Thoracic aorta (tissue), 2 donors: ENCODE measurements at regions not wholly inside any gene's neighbourhood (a gene's known extent, or its start where the extent isn't known, plus 50 kb on each side); places are given as distances from the start of the nearest gene placed in this dataset.

Source experiments
- ATAC-seq: fragments of 150-250 bp; one replicate; pipeline ENCODE4 v1.8.0; 2017; ENCODE audit warnings: low read depth; ENCODE audit not compliant: insufficient number of reproducible peaks, low FRiP score
- DNase-seq: peaks from one replicate; pipeline ENCODE4 v3.0.0-alpha.2; 2020; ENCODE audit warnings: low spot score
- H3K27ac ChIP-seq, 2 donors: fragments of 200-600 bp; sonication (generic); 1 replicate in 1 of 2; 2 replicates in 1 of 2; pipeline ENCODE4 v1.5.1; 2016; ENCODE audit warnings: mild to moderate bottlenecking in 2 of 2, moderate library complexity in 2 of 2
- H3K27me3 ChIP-seq: fragments of 200-600 bp; sonication (generic); replicated peaks from 2 replicates; pipeline ENCODE4 v1.6.0; 2016; ENCODE audit warnings: mild to moderate bottlenecking; ENCODE audit not compliant: insufficient read depth
- H3K36me3 ChIP-seq: fragments of 200-600 bp; sonication (generic); one replicate; pipeline ENCODE4 v1.5.1; 2016
- H3K4me1 ChIP-seq, 2 donors: fragments of 200-600 bp; sonication (generic); 1 replicate in 1 of 2; 2 replicates in 1 of 2; pipeline versions ENCODE4 v1.5.1 to v1.6.0; 2016; ENCODE audit warnings: low read depth in 2 of 2, mild to moderate bottlenecking in 1 of 2; ENCODE audit not compliant: control insufficient read depth in 1 of 2
- H3K4me3 ChIP-seq: fragments of 200-600 bp; sonication (generic); 2 replicates; pipeline ENCODE4 v1.5.1; 2016; ENCODE audit warnings: mild to moderate bottlenecking
- H3K9me3 ChIP-seq: fragments of 200-600 bp; sonication (generic); 2 replicates; pipeline ENCODE4 v1.5.1; 2016
- CTCF ChIP-seq: fragments of 200-600 bp; sonication (generic); IDR thresholded peaks from one replicate; pipeline ENCODE4 v1.5.1; 2019; ENCODE audit warnings: antibody characterized with exemption

DNA sequence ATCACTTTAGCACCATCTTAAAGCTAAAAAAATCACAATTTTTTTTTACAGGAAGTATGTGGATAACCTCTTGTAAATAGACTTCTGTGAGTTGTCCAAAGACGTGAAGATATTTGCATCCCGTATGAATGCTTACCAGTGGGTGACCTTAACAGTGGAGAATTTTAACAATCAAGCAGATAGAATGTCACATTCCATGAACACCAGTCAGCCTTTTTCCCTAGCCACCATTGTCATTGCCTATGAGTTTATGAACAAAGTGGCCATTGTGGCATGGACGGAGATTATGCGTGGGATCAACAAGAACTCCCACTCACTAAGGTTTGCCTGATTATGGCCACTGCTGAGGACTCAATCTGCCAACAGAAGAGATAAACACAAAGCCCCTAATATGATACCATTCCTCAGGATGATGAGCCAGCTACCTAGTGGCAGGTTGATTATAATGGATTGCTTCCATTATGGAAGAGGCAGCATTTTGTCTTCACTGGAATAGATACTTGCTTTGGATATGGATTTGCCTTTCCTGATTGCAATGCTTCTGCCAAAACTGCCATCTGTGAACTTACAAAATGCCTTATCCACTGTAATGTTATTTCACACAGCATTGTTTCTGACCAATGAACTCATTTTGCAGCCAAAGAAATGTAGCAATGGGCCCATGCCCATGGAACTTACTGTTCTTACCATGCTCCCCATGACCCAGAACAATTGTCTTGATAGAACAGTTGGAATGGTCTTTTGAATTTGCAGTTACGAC is 830.9 kb upstream of the NDST4 start:
- H3K4me1 ChIP-seq: no peaks in the 10 kb centered on the region
- H3K27ac ChIP-seq: no peak overlapping the region
- H3K4me3 ChIP-seq: no peak overlapping the region
- H3K36me3 ChIP-seq: no peaks in the 10 kb centered on the region
- H3K9me3 ChIP-seq: no peaks in the 10 kb centered on the region
- ATAC-seq (no peak), DNase-seq (no peak)
- TF ChIP-seq CTCF: no peak
- no peaks in the 10 kb centered on the region for H3K27me3 ChIP-seq

DNA sequence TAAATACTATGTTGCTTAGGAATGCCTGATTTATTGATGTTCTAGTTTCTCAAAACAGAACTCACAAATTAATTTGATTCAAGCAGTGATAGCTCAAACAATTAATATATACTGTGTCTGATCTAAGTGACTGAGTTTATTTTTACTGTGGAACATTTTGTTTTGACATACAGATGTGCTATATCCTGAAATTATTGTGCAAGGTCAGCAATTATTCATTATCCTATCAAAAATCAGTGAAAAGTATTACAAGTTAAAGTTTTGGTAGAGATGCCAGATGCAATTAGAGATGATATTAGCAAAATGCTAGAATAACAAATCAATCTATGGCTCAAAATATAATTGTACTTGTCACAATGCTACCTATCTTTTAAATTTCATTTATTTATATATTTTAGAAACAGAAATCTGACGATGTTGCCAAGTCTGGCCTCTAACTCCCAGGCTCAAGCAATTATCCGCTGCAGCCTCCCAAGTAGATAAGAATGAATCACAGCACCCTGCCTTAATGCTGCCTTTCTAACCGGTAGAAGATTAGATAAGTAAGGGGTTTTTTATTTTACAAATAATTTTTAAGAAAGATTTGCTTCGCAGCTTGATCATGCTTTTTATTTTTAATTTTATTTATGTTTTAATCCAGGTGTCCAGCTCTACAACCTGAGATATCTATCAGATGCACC is 825.5 kb upstream of the NDST4 start:
- ATAC-seq: no peak
- no peak for TF ChIP-seq CTCF
- no peak for DNase-seq
- H3K4me1 ChIP-seq: no peaks in the 10 kb centered on the region
- no peaks in the 10 kb centered on the region for H3K36me3 ChIP-seq
- no peaks in the 10 kb centered on the region for H3K9me3 ChIP-seq
- H3K27me3 ChIP-seq: no peaks in the 10 kb centered on the region
- H3K4me3 ChIP-seq: no peak overlapping the region
- H3K27ac ChIP-seq: no peak overlapping the region

DNA sequence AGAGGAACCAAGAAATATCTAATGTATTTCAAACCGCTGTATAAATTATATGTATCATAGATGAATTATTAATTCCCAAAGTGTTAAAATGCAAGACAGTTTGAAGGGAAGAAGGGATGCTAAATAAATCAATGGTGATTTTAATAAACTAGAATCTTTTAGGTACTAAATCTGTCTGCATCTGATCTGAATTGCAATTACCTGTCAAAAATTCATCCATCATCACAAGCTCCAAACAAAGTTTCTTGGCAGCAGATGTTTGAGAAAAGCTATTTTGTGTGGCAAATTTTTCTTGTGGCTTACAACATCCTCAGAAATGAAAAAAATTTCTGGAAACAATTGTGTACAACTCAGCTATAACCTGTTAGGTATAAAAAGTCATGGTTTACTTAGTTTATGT is 816.0 kb upstream of the NDST4 start:
- TF ChIP-seq CTCF: no peak
- Histone ChIP-seq H3K4me3 (no peak overlapping the region), H3K27me3 (no peaks in the 10 kb centered on the region), H3K36me3 (no peaks in the 10 kb centered on the region), H3K4me1 (no peaks in the 10 kb centered on the region), H3K27ac (no peak overlapping the region), H3K9me3 (no peaks in the 10 kb centered on the region)
- DNase-seq (no peak), ATAC-seq (no peak)

- no peaks in the 10 kb centered on the region for H3K9me3 ChIP-seq
- ATAC-seq (no peak), DNase-seq (no peak)
- H3K36me3 ChIP-seq: no peaks in the 10 kb centered on the region
- no peak overlapping the region for H3K27ac ChIP-seq
- H3K4me1 ChIP-seq: no peaks in the 10 kb centered on the region
- no peaks in the 10 kb centered on the region for H3K27me3 ChIP-seq
- TF ChIP-seq CTCF: no peak
- no peak overlapping the region for H3K4me3 ChIP-seq
Measured at GRCh38 chr4:115927382-115927781, 814.0 kb upstream of the NDST4 start.

DNA sequence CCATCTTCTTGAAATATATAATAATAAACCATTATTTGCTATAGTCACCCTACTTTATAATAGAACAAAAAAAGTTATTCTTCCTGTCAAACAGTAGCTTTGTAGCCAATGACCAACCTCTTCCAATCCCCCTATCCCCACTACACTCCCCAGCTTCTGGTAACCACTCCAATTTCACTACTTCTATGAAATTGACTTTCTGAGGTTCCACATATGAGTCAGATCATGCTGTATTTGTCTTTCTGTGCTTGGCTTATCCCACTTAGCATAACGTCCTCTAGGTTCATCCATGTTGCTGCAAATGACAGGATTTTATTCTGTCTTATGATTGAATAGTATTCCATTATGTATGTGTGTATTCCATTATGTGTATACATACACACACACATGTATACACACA is 809.7 kb upstream of the NDST4 start:
- TF ChIP-seq CTCF: no peak
- H3K27me3 ChIP-seq: no peaks in the 10 kb centered on the region
- ATAC-seq (no peak), DNase-seq (no peak)
- H3K36me3 ChIP-seq: no peaks in the 10 kb centered on the region
- H3K9me3 ChIP-seq: no peaks in the 10 kb centered on the region
- no peak overlapping the region for H3K27ac ChIP-seq
- H3K4me3 ChIP-seq: no peak overlapping the region
- no peaks in the 10 kb centered on the region for H3K4me1 ChIP-seq
